A673 (cell line): ENCODE measurements at regions not wholly inside any gene's neighbourhood (a gene's known extent, or its start where the extent isn't known, plus 50 kb on each side); places are given as distances from the start of the nearest gene placed in this dataset.

Experiments
- CTCF ChIP-seq: fragments of 300-800, 200-600 bp; sonication (generic); conservative IDR thresholded peaks from 2 replicates; pipeline ENCODE4 v1.5.1; 2017; ENCODE audit warnings: low read depth, mild to moderate bottlenecking, antibody characterized with exemption, low read length, moderate library complexity, mixed read lengths
- EZH2 ChIP-seq: fragments of 200-600 bp; sonication (generic); IDR thresholded peaks from 2 replicates; pipeline ENCODE4 v1.6.1; 2017; ENCODE audit warnings: borderline replicate concordance, low read depth, mild to moderate bottlenecking, mixed read lengths, antibody characterized with exemption, low read length; ENCODE audit not compliant: poor library complexity, severe bottlenecking

- TF ChIP-seq EZH2 (no peak), CTCF (no peak)
These were observed 160.2 kb downstream of the CYYR1 start for GRCh38 chr21:26412885-26413284.
